Mononuclear cell (primary cell): ENCODE measurements at regions not wholly inside any gene's neighbourhood (a gene's known extent, or its start where the extent isn't known, plus 50 kb on each side); places are given as distances from the start of the nearest gene placed in this dataset.

Experiments
- H3K27me3 ChIP-seq: 2 replicates; pipeline ENCODE4 v1.6.0; 2011; ENCODE audit warnings: low read length, control low read depth; ENCODE audit not compliant: insufficient read depth
- H3K4me1 ChIP-seq: 2 replicates; pipeline ENCODE4 v1.5.1; 2011; ENCODE audit warnings: mild to moderate bottlenecking, low read length, control low read depth; ENCODE audit not compliant: insufficient read depth
- H3K4me3 ChIP-seq: 2 replicates; pipeline ENCODE4 v1.5.1; 2011; ENCODE audit warnings: mild to moderate bottlenecking, low read length, moderate library complexity
- H3K9me3 ChIP-seq: 2 replicates; pipeline ENCODE4 v1.5.1; 2011; ENCODE audit warnings: low read depth, mild to moderate bottlenecking, control low read depth, low read length

- H3K4me3 ChIP-seq, result no peak overlapping the region
- H3K9me3 ChIP-seq, result no peaks in the 10 kb centered on the region
- H3K4me1 ChIP-seq, result no peaks in the 10 kb centered on the region
- no peaks in the 10 kb centered on the region for H3K27me3 ChIP-seq
Measured at GRCh38 chr21:35648512-35648911, 411.8 kb downstream of the SETD4 start.

- no peak overlapping the region for H3K4me3 ChIP-seq
- H3K9me3 ChIP-seq, result no peaks in the 10 kb centered on the region
- H3K27me3 ChIP-seq, result no peaks in the 10 kb centered on the region
- H3K4me1 ChIP-seq, result no peaks in the 10 kb centered on the region
Measured at GRCh38 chr21:35646606-35647005, 413.7 kb downstream of the SETD4 start.

- Histone ChIP-seq H3K4me1 (no peaks in the 10 kb centered on the region), H3K27me3 (no peaks in the 10 kb centered on the region), H3K4me3 (no peak overlapping the region), H3K9me3 (no peaks in the 10 kb centered on the region)
Measured at GRCh38 chr21:35645991-35646390, 414.3 kb downstream of the SETD4 start.

GRCh38 chr21:35644523-35644922 lies 415.8 kb downstream of the SETD4 start:
- no peaks in the 10 kb centered on the region for H3K9me3 ChIP-seq
- H3K4me3 ChIP-seq, result no peak overlapping the region
- H3K4me1 ChIP-seq, result no peaks in the 10 kb centered on the region
- H3K27me3 ChIP-seq, result peaks cover 2% of the 10 kb centered on the region

- Histone ChIP-seq H3K4me1 (no peaks in the 10 kb centered on the region), H3K9me3 (no peaks in the 10 kb centered on the region), H3K27me3 (peaks cover 2% of the 10 kb centered on the region), H3K4me3 (no peak overlapping the region)
Measured at GRCh38 chr21:35643176-35643575, 417.1 kb downstream of the SETD4 start.

- Histone ChIP-seq H3K27me3 (peaks cover 2% of the 10 kb centered on the region), H3K4me1 (no peaks in the 10 kb centered on the region), H3K4me3 (no peak overlapping the region), H3K9me3 (no peaks in the 10 kb centered on the region)
Measured at GRCh38 chr21:35641271-35642016, 418.9 kb downstream of the SETD4 start.

- Histone ChIP-seq H3K4me1 (no peaks in the 10 kb centered on the region), H3K9me3 (no peaks in the 10 kb centered on the region), H3K4me3 (no peak overlapping the region), H3K27me3 (peaks cover 5% of the 10 kb centered on the region)
Measured at GRCh38 chr21:35637431-35637830, 422.9 kb downstream of the SETD4 start.

- no peaks in the 10 kb centered on the region for H3K4me1 ChIP-seq
- H3K4me3 ChIP-seq, result no peak overlapping the region
- peaks cover 7% of the 10 kb centered on the region for H3K27me3 ChIP-seq
- H3K9me3 ChIP-seq, result no peaks in the 10 kb centered on the region
Measured at GRCh38 chr21:35635994-35636393, 424.3 kb downstream of the SETD4 start.

- Histone ChIP-seq H3K9me3 (no peaks in the 10 kb centered on the region), H3K27me3 (peaks cover 5% of the 10 kb centered on the region), H3K4me1 (no peaks in the 10 kb centered on the region), H3K4me3 (no peak overlapping the region)
Measured at GRCh38 chr21:35635261-35635660, 425.1 kb downstream of the SETD4 start.

GRCh38 chr21:35633501-35633900 lies 426.8 kb downstream of the SETD4 start:
- Histone ChIP-seq H3K27me3 (peaks cover 5% of the 10 kb centered on the region), H3K9me3 (no peaks in the 10 kb centered on the region), H3K4me3 (no peak overlapping the region), H3K4me1 (no peaks in the 10 kb centered on the region)

GRCh38 chr21:35632711-35633110 lies 427.6 kb downstream of the SETD4 start:
- H3K4me1 ChIP-seq, result no peaks in the 10 kb centered on the region
- no peaks in the 10 kb centered on the region for H3K9me3 ChIP-seq
- peaks cover 5% of the 10 kb centered on the region for H3K27me3 ChIP-seq
- H3K4me3 ChIP-seq, result no peak overlapping the region

- H3K27me3 ChIP-seq, result peaks cover 11% of the 10 kb centered on the region
- H3K4me1 ChIP-seq, result no peaks in the 10 kb centered on the region
- no peak overlapping the region for H3K4me3 ChIP-seq
- no peaks in the 10 kb centered on the region for H3K9me3 ChIP-seq
Measured at GRCh38 chr21:35628316-35628715, 432.0 kb downstream of the SETD4 start.

GRCh38 chr21:35627462-35627861 lies 432.9 kb downstream of the SETD4 start:
- Histone ChIP-seq H3K9me3 (no peaks in the 10 kb centered on the region), H3K4me1 (no peaks in the 10 kb centered on the region), H3K4me3 (no peak overlapping the region), H3K27me3 (peaks cover 8% of the 10 kb centered on the region)

- no peaks in the 10 kb centered on the region for H3K4me1 ChIP-seq
- H3K4me3 ChIP-seq, result no peak overlapping the region
- H3K27me3 ChIP-seq, result peaks cover 6% of the 10 kb centered on the region
- H3K9me3 ChIP-seq, result no peaks in the 10 kb centered on the region
Measured at GRCh38 chr21:35625576-35625975, 434.8 kb downstream of the SETD4 start.

GRCh38 chr21:35624901-35625300 lies 435.4 kb downstream of the SETD4 start:
- Histone ChIP-seq H3K27me3 (peaks cover 6% of the 10 kb centered on the region), H3K4me3 (no peak overlapping the region), H3K9me3 (no peaks in the 10 kb centered on the region), H3K4me1 (no peaks in the 10 kb centered on the region)

GRCh38 chr21:35622612-35623011 lies 437.7 kb downstream of the SETD4 start:
- no peaks in the 10 kb centered on the region for H3K9me3 ChIP-seq
- no peak overlapping the region for H3K4me3 ChIP-seq
- H3K4me1 ChIP-seq, result no peaks in the 10 kb centered on the region
- H3K27me3 ChIP-seq, result peaks cover 9% of the 10 kb centered on the region
